GM21786 (cell line): ENCODE measurements at regions not wholly inside any gene's neighbourhood (a gene's known extent, or its start where the extent isn't known, plus 50 kb on each side); places are given as distances from the start of the nearest gene placed in this dataset.
"Not testable (repeated sequence)": the region's sequence is repeated elsewhere in the genome, so short reads cannot be mapped to it uniquely, and the experiment has no call there.

Experiments used
- ATAC-seq: cut with Tn5 transposase; IDR thresholded peaks from one replicate; pipeline ENCODE4 v1.9.1; 2021; ENCODE audit not compliant: unreplicated experiment

- ATAC-seq: no peak
Measured at GRCh38 chr2:224155896-224156295, 116.8 kb upstream of the SERPINE2 start.

GRCh38 chr2:224155371-224155770, 116.3 kb upstream of the SERPINE2 start:
- no peak for ATAC-seq

- no peak for ATAC-seq
Measured at GRCh38 chr2:224151680-224152310, 112.7 kb upstream of the SERPINE2 start.

GRCh38 chr2:224151161-224151560, 112.1 kb upstream of the SERPINE2 start:
- no peak for ATAC-seq

GRCh38 chr2:224148058-224148457, 109.0 kb upstream of the SERPINE2 start:
- not testable (repeated sequence) for ATAC-seq

GRCh38 chr2:224147174-224147573, 108.1 kb upstream of the SERPINE2 start:
- no peak for ATAC-seq

GRCh38 chr2:224146356-224147160, 107.5 kb upstream of the SERPINE2 start:
- ATAC-seq: no peak

- no peak for ATAC-seq
Measured at GRCh38 chr2:224145751-224146355, 106.8 kb upstream of the SERPINE2 start.

GRCh38 chr2:224143526-224143925, 104.4 kb upstream of the SERPINE2 start:
- no peak for ATAC-seq

GRCh38 chr2:224142397-224143312, 103.6 kb upstream of the SERPINE2 start:
- ATAC-seq: no peak

- ATAC-seq: no peak
Measured at GRCh38 chr2:224141304-224141703, 102.2 kb upstream of the SERPINE2 start.

GRCh38 chr2:224137208-224137607, 98.1 kb upstream of the SERPINE2 start:
- ATAC-seq: no peak

- ATAC-seq: no peak
Measured at GRCh38 chr2:224136396-224136795, 97.3 kb upstream of the SERPINE2 start.

- no peak for ATAC-seq
Measured at GRCh38 chr2:224135881-224136280, 96.8 kb upstream of the SERPINE2 start.

GRCh38 chr2:224134003-224134734, 95.1 kb upstream of the SERPINE2 start:
- no peak for ATAC-seq

GRCh38 chr2:224133387-224133786, 94.3 kb upstream of the SERPINE2 start:
- no peak for ATAC-seq

- ATAC-seq: no peak
Measured at GRCh38 chr2:224127871-224128501, 88.9 kb upstream of the SERPINE2 start.

GRCh38 chr2:224126440-224126839, 87.4 kb upstream of the SERPINE2 start:
- no peak for ATAC-seq

GRCh38 chr2:224126003-224126402, 86.9 kb upstream of the SERPINE2 start:
- no peak for ATAC-seq

GRCh38 chr2:224122542-224122941, 83.5 kb upstream of the SERPINE2 start:
- no peak for ATAC-seq
